ENCODE measurements at regions not wholly inside any gene's neighbourhood (a gene's known extent, or its start where the extent isn't known, plus 50 kb on each side); places are given as distances from the start of the nearest gene placed in this dataset.

DNA sequence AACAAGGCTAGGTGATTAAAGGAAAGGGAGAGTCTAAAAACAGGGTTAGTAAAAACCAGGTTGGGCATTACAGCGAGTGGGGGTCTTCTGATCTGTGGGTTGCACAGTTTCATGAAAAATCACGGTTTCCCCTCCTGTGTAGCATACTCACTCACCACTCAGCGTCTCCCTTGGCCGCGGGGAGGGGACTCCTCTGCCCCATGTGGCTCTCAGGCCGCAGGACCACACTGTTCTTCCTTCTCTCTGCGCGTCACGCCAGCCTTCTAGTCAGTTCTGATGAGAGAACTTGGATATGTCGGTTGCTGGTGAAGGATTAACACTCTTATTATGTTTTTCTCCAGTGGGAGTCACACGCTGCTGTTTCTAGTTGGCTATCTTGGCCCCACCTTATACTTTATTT lies 254.6 kb upstream of the LRRC7 start:
- TF ChIP-seq, protein P1, sequence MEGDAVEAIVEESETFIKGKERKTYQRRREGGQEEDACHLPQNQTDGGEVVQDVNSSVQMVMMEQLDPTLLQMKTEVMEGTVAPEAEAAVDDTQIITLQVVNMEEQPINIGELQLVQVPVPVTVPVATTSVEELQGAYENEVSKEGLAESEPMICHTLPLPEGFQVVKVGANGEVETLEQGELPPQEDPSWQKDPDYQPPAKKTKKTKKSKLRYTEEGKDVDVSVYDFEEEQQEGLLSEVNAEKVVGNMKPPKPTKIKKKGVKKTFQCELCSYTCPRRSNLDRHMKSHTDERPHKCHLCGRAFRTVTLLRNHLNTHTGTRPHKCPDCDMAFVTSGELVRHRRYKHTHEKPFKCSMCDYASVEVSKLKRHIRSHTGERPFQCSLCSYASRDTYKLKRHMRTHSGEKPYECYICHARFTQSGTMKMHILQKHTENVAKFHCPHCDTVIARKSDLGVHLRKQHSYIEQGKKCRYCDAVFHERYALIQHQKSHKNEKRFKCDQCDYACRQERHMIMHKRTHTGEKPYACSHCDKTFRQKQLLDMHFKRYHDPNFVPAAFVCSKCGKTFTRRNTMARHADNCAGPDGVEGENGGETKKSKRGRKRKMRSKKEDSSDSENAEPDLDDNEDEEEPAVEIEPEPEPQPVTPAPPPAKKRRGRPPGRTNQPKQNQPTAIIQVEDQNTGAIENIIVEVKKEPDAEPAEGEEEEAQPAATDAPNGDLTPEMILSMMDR (IDR thresholded peaks at IDR 0.05) = no peak
- no peak for TF ChIP-seq POLR2A (IDR thresholded peaks at IDR 0.05)
